K562 (cell line): ENCODE measurements at regions not wholly inside any gene's neighbourhood (a gene's known extent, or its start where the extent isn't known, plus 50 kb on each side); places are given as distances from the start of the nearest gene placed in this dataset.

Experiments
- ATAC-seq: fragments of 200-7000 bp; cut with Tn5 transposase; 3 replicates; pipeline ENCODE4 v1.9.1; 2020; ENCODE audit warnings: moderate library complexity
- BruUV-seq: library from RNA; stranded (reverse); fragments of 400-500 nt; replicated peaks from 2 replicates; lab custom pipeline; 2021; lab: Mats Ljungman, UMichigan
- CTCF ChIA-PET: fragments of 300-600 bp; formaldehyde crosslinking; extraction: SDS; loops from one replicate; lab custom pipeline; 2021; ENCODE audit warnings: low intra/inter-chr PET ratio; lab: Yijun Ruan, JAX
- POLR2A ChIA-PET: fragments of 300-600, 350-650 bp; sonication (Branson Sonifier 250); formaldehyde crosslinking; extraction: SDS; loops from one replicate; lab custom pipeline; 2021; ENCODE audit warnings: antibody characterized with exemption, inconsistent platforms; lab: Yijun Ruan, JAX
- DNase-seq, 4 experiments: peaks; one replicate each; pipeline versions ENCODE4 v3.0.0 to v3.0.0-alpha.2; 2011 to 2018; ENCODE audit warnings: low spot score in 3 of 4, mixed read lengths in 3 of 4; ENCODE audit errors: extremely low read depth in 1 of 4
- FAIRE-seq: peaks from 2 replicates; lab custom pipeline; 2011; peaks lifted over from hg19 to GRCh38; lab: Jason Lieb, UNC
- H2AFZ ChIP-seq: 2 replicates; pipeline ENCODE4 v1.6.0; 2011; ENCODE audit warnings: low read depth, low read length, control low read depth, inconsistent platforms
- H3K27ac ChIP-seq: fragments of 200-600 bp; 3 replicates; pipeline ENCODE4 v1.8.0; 2011; ENCODE audit warnings: low read depth, mild to moderate bottlenecking, control low read depth, inconsistent platforms, low read length, moderate library complexity, mixed read lengths; ENCODE audit errors: extremely low read depth
- H3K27me3 ChIP-seq, 2 experiments: fragments of 300-600 bp in 1 of 2; 2 replicates in 1 of 2; 3 replicates in 1 of 2; pipeline versions ENCODE4 v1.6.0 to v1.8.0; 2011; ENCODE audit warnings: inconsistent platforms in 2 of 2, low read length in 2 of 2, mild to moderate bottlenecking in 1 of 2, mixed read lengths in 1 of 2, moderate library complexity in 1 of 2; ENCODE audit not compliant: control insufficient read depth in 2 of 2, insufficient read depth in 2 of 2
- H3K36me3 ChIP-seq: fragments of 300-600 bp; 3 replicates; pipeline ENCODE4 v1.8.0; 2011; ENCODE audit warnings: mild to moderate bottlenecking, low read length, inconsistent platforms; ENCODE audit not compliant: control insufficient read depth, insufficient read depth
- H3K4me1 ChIP-seq, 2 experiments: fragments of 200-600 bp in 1 of 2; replicated peaks in 1 of 2; 2 replicates in 1 of 2; 3 replicates in 1 of 2; pipeline versions ENCODE4 v1.5.1 to v1.8.0; 2011; ENCODE audit warnings: inconsistent platforms in 2 of 2, low read length in 2 of 2, mild to moderate bottlenecking in 1 of 2, mixed read lengths in 1 of 2, moderate library complexity in 1 of 2; ENCODE audit not compliant: control insufficient read depth in 2 of 2, insufficient read depth in 2 of 2
- H3K4me2 ChIP-seq: 2 replicates; pipeline ENCODE4 v1.6.1; 2011; ENCODE audit warnings: low read length, control low read depth, inconsistent platforms, mixed read lengths; ENCODE audit not compliant: insufficient read depth
- H3K4me3 ChIP-seq: fragments of 200-600 bp; sonication (generic), shearing (Covaris generic); 2 replicates; pipeline ENCODE4 v1.5.1; 2016; ENCODE audit warnings: control low read depth, inconsistent platforms
- H3K79me2 ChIP-seq: fragments of 200-600 bp; 3 replicates; pipeline ENCODE4 v1.8.0; 2011; ENCODE audit warnings: low read length, inconsistent platforms; ENCODE audit not compliant: control insufficient read depth, insufficient read depth
- H3K9ac ChIP-seq, 2 experiments: 2 replicates each; pipeline versions ENCODE4 v1.6.0 to v1.6.1; 2011; ENCODE audit warnings: low read depth in 2 of 2, low read length in 2 of 2, control low read depth in 1 of 2, inconsistent platforms in 1 of 2, mild to moderate bottlenecking in 1 of 2, mixed read lengths in 1 of 2; ENCODE audit not compliant: insufficient read depth in 1 of 2
- H3K9me1 ChIP-seq: one replicate; pipeline ENCODE4 v1.6.0; 2011; ENCODE audit warnings: inconsistent platforms, mild to moderate bottlenecking, low read length, moderate library complexity; ENCODE audit not compliant: control insufficient read depth, insufficient read depth
- H3K9me3 ChIP-seq: replicated peaks from 2 replicates; pipeline ENCODE4 v1.5.1; 2011; ENCODE audit warnings: low read depth, low read length, inconsistent platforms; ENCODE audit not compliant: control insufficient read depth, insufficient read depth
- H4K20me1 ChIP-seq: replicated peaks from 2 replicates; pipeline ENCODE4 v1.6.1; 2011; ENCODE audit warnings: low read length, inconsistent platforms, mixed read lengths; ENCODE audit not compliant: control insufficient read depth, insufficient read depth
- BCL6 ChIP-seq: fragments of 250-450 bp; sonication (Bioruptor Pico); IDR thresholded peaks from 2 replicates; pipeline ENCODE4 v1.4.0; 2020
- BRD4 ChIP-seq: fragments of 200-600 bp; sonication (generic); IDR thresholded peaks from 2 replicates; pipeline ENCODE4 v1.6.1; 2017; ENCODE audit warnings: inconsistent platforms
- CHCHD3 ChIP-seq: fragments of 250-450 bp; sonication (Bioruptor Pico); IDR thresholded peaks from 2 replicates; pipeline ENCODE4 v2.1.2; 2022; ENCODE audit warnings: mild to moderate bottlenecking
- MEF2D ChIP-seq: conservative IDR thresholded peaks from 2 replicates; pipeline ENCODE4 v1.6.1; 2016; ENCODE audit warnings: low read depth, missing genetic modification characterization, missing compliant biosample characterization
- RFX7 ChIP-seq: fragments of 250-450 bp; sonication (Bioruptor Pico); IDR thresholded peaks from 2 replicates; pipeline ENCODE4 v1.5.1; 2021; ENCODE audit warnings: mild to moderate bottlenecking
- ZBTB40 ChIP-seq, 2 experiments: fragments of 450-650 bp in 1 of 2; sonication (generic) in 1 of 2; formaldehyde crosslinking in 1 of 2; IDR thresholded peaks; 2 replicates each; pipeline versions ENCODE4 v1.7.1 to v1.9.0; 2016 to 2022; ENCODE audit warnings: inconsistent platforms in 1 of 2, mild to moderate bottlenecking in 1 of 2, missing genetic modification reagents in 1 of 2
- ZC3H4 ChIP-seq: sonication (generic); formaldehyde crosslinking; IDR thresholded peaks from 2 replicates; pipeline ENCODE4 v1.9.0; 2021; ENCODE audit warnings: missing genetic modification reagents, borderline replicate concordance
- ZKSCAN1 ChIP-seq: fragments of 150-350 bp; IDR thresholded peaks from 2 replicates; pipeline ENCODE4 v1.6.1; 2016; ENCODE audit warnings: low read depth, low read length
- WGBS: fragments of 100-300 bp; shearing (Covaris generic); methylation state at CpG from one replicate; pipeline ENCODE4 v1.1.6; 2016; ENCODE audit warnings: low coverage, mixed read lengths; ENCODE audit not compliant: insufficient coverage; ENCODE audit errors: missing lambda C conversion rate; 5-methylcytosine and 5-hydroxymethylcytosine counted together
- in situ Hi-C: fragments of 300-500 bp; cut with MboI; formaldehyde crosslinking; loops from 4 replicates; pipeline ENCODE4 v1.15.0; 2018; ENCODE audit warnings: inconsistent platforms, mixed read lengths
- intact Hi-C: fragments of 100-400 bp; cut with micrococcal nuclease; formaldehyde crosslinking; loops from 2 replicates; pipeline ENCODE4 v1.14.2; 2022

GRCh38 chr1:14303011-14303410 lies 295.5 kb upstream of the KAZN start:
- ChIA-PET POLR2A (interaction anchor here (0.6 kb wide), 1 partner anchor 143 kb away, joined by 4 read pairs; no protein-coding TSS in a partner anchor), CTCF (no interaction called here)
- no peaks in the 10 kb centered on the region for H3K9me1 ChIP-seq
- ATAC-seq: no peak
- H2AFZ ChIP-seq: no peak overlapping the region
- H3K79me2 ChIP-seq: no peaks in the 10 kb centered on the region
- in situ Hi-C loops (no loop called here), intact Hi-C loops (no loop called here)
- H3K9me3 ChIP-seq: no peaks in the 10 kb centered on the region
- BruUV-seq: no TSS peak
- H3K4me1 ChIP-seq: no peaks in the 10 kb centered on the region
- H3K9ac ChIP-seq: no peak overlapping the region
- peaks cover 12 to 46% of the 10 kb centered on the region in 2 experiments for H3K27me3 ChIP-seq
- TF ChIP-seq ZC3H4 (CRISPR knock-in tag) (no peak), ZKSCAN1 (no peak)
- 0% methylated on average over 5 of the region's 5 CpGs for WGBS
- no peak for FAIRE-seq
- H3K4me3 ChIP-seq: no peak overlapping the region
- H3K36me3 ChIP-seq: no peaks in the 10 kb centered on the region
- no peak for DNase-seq
- H3K4me2 ChIP-seq: no peak overlapping the region
- H4K20me1 ChIP-seq: no peaks in the 10 kb centered on the region
- H3K27ac ChIP-seq: no peak overlapping the region

- 0% methylated on average over 7 of the region's 7 CpGs for WGBS
These were observed 294.1 kb upstream of the KAZN start for GRCh38 chr1:14304381-14304865.

More at GRCh38 chr1:14304381-14304865, 294.1 kb upstream of the KAZN start:
- no peak overlapping the region for H3K9ac ChIP-seq
- BruUV-seq: no TSS peak
- H3K36me3 ChIP-seq: no peaks in the 10 kb centered on the region
- TF ChIP-seq MEF2D (tag) (no peak), RFX7 (CRISPR knock-in tag) (no peak), CHCHD3 (CRISPR knock-in tag) (no peak), BRD4 (no peak), ZBTB40 (IDR thresholded peaks at IDR 0.05) (no peak), ZBTB40 (CRISPR knock-in tag; IDR thresholded peaks at IDR 0.05) (no peak), BCL6 (CRISPR knock-in tag) (no peak)
- intact Hi-C loops (no loop called here), in situ Hi-C loops (no loop called here)
- ATAC-seq (no peak), DNase-seq (no peak), FAIRE-seq (no peak)
- H3K27me3 ChIP-seq: peaks cover 9 to 38% of the 10 kb centered on the region in 2 experiments
- ChIA-PET POLR2A (interaction anchor here (1.2 kb wide), 1 partner anchor 42 kb away, joined by 3 read pairs; no protein-coding TSS in a partner anchor), CTCF (no interaction called here)
- H3K9me1 ChIP-seq: no peaks in the 10 kb centered on the region
- H3K9me3 ChIP-seq: no peaks in the 10 kb centered on the region
- H3K4me3 ChIP-seq: no peak overlapping the region
- H3K4me2 ChIP-seq: no peak overlapping the region
- H3K79me2 ChIP-seq: no peaks in the 10 kb centered on the region
- no peak overlapping the region for H2AFZ ChIP-seq
- H3K4me1 ChIP-seq: no peaks in the 10 kb centered on the region
- no peaks in the 10 kb centered on the region for H4K20me1 ChIP-seq
- H3K27ac ChIP-seq: no peak overlapping the region
